LNCaP clone FGC (cell line): ENCODE measurements at regions not wholly inside any gene's neighbourhood (a gene's known extent, or its start where the extent isn't known, plus 50 kb on each side); places are given as distances from the start of the nearest gene placed in this dataset.

Experiments used
- DNase-seq: peaks from one replicate; pipeline ENCODE4 v3.0.0-alpha.2; 2011; ENCODE audit warnings: low read depth
- H3K4me3 ChIP-seq: 2 replicates; pipeline ENCODE4 v1.5.1; 2011; ENCODE audit warnings: mild to moderate bottlenecking, low read depth, low read length, control low read depth
- CTCF ChIP-seq: IDR thresholded peaks from 2 replicates; pipeline ENCODE4 v1.5.1; 2012; ENCODE audit warnings: mild to moderate bottlenecking; ENCODE audit not compliant: control insufficient read depth, insufficient read depth; ENCODE audit errors: extremely low read depth

GRCh38 chr2:120463527-120463926 lies 117.6 kb downstream of the INHBB start:
- no peak for DNase-seq
- H3K4me3 ChIP-seq = no peak overlapping the region
- no peak for TF ChIP-seq CTCF

GRCh38 chr2:120463996-120464395 lies 118.1 kb downstream of the INHBB start:
- no peak for TF ChIP-seq CTCF
- no peak overlapping the region for H3K4me3 ChIP-seq
- no peak for DNase-seq

GRCh38 chr2:120464448-120464931 lies 118.6 kb downstream of the INHBB start:
- H3K4me3 ChIP-seq = no peak overlapping the region
- no peak for DNase-seq
- TF ChIP-seq CTCF = no peak

- no peak overlapping the region for H3K4me3 ChIP-seq
- DNase-seq = no peak
- no peak for TF ChIP-seq CTCF
Observed at GRCh38 chr2:120465012-120465700, 119.2 kb downstream of the INHBB start.

- no peak for TF ChIP-seq CTCF
- H3K4me3 ChIP-seq = no peak overlapping the region
- no peak for DNase-seq
Observed at GRCh38 chr2:120465701-120465988, 119.7 kb downstream of the INHBB start.

GRCh38 chr2:120465989-120466703 lies 120.2 kb downstream of the INHBB start:
- no peak overlapping the region for H3K4me3 ChIP-seq
- DNase-seq = no peak
- TF ChIP-seq CTCF = no peak

GRCh38 chr2:120466704-120467054 lies 120.7 kb downstream of the INHBB start:
- H3K4me3 ChIP-seq = no peak overlapping the region
- TF ChIP-seq CTCF = no peak
- DNase-seq = no peak
